ENCODE measurements at regions not wholly inside any gene's neighbourhood (a gene's known extent, or its start where the extent isn't known, plus 50 kb on each side); places are given as distances from the start of the nearest gene placed in this dataset.

- Histone ChIP-seq H3K27me3 (replicated peaks; ENCODE audit: control insufficient read depth, insufficient read depth, low read length) (no peaks in the 10 kb centered on the region), H3K4me3 (replicated peaks; ENCODE audit: low read depth, low read length) (no peak overlapping the region), H3K36me3 (ENCODE audit: control insufficient read depth, insufficient read depth, low read length) (no peaks in the 10 kb centered on the region; the same call in none of the 2 replicates)
- no peak for TF ChIP-seq CTCF (IDR thresholded peaks at IDR 0.05; ENCODE audit: insufficient read depth, low read length, poor library complexity, severe bottlenecking)
- no peak for DNase-seq (ENCODE audit: extremely low read depth, insufficient read length)
Measured at GRCh38 chr15:25051399-25052154, 96.8 kb downstream of the SNRPN start.

- no peak for DNase-seq (ENCODE audit: extremely low read depth, insufficient read length)
Measured at GRCh38 chr15:25052191-25052999, 97.6 kb downstream of the SNRPN start.

GRCh38 chr15:25053000-25053815 lies 98.4 kb downstream of the SNRPN start:
- no peak for DNase-seq (ENCODE audit: extremely low read depth, insufficient read length)
- peaks cover under 1% of the 10 kb centered on the region for H3K36me3 ChIP-seq (ENCODE audit: control insufficient read depth, insufficient read depth, low read length)
- no peak for TF ChIP-seq CTCF (IDR thresholded peaks at IDR 0.05; ENCODE audit: insufficient read depth, low read length, poor library complexity, severe bottlenecking)
- no peak overlapping the region for H3K4me3 ChIP-seq (replicated peaks; ENCODE audit: low read depth, low read length)
- H3K27me3 ChIP-seq (replicated peaks; ENCODE audit: control insufficient read depth, insufficient read depth, low read length) = no peaks in the 10 kb centered on the region

More at GRCh38 chr15:25052191-25052999, 97.6 kb downstream of the SNRPN start:
- no peak for TF ChIP-seq CTCF (IDR thresholded peaks at IDR 0.05; ENCODE audit: insufficient read depth, low read length, poor library complexity, severe bottlenecking)
- Histone ChIP-seq H3K36me3 (ENCODE audit: control insufficient read depth, insufficient read depth, low read length) (no peaks in the 10 kb centered on the region; the same call in none of the 2 replicates), H3K4me3 (replicated peaks; ENCODE audit: low read depth, low read length) (no peak overlapping the region), H3K27me3 (replicated peaks; ENCODE audit: control insufficient read depth, insufficient read depth, low read length) (no peaks in the 10 kb centered on the region)

GRCh38 chr15:25054329-25054728 lies 99.5 kb downstream of the SNRPN start:
- H3K4me3 ChIP-seq (replicated peaks; ENCODE audit: low read depth, low read length) = no peak overlapping the region
- TF ChIP-seq CTCF (IDR thresholded peaks at IDR 0.05; ENCODE audit: insufficient read depth, low read length, poor library complexity, severe bottlenecking) = no peak
- peaks cover 1% of the 10 kb centered on the region for H3K36me3 ChIP-seq (ENCODE audit: control insufficient read depth, insufficient read depth, low read length)
- H3K27me3 ChIP-seq (replicated peaks; ENCODE audit: control insufficient read depth, insufficient read depth, low read length) = no peaks in the 10 kb centered on the region
- no peak for DNase-seq (ENCODE audit: extremely low read depth, insufficient read length)

GRCh38 chr15:25054943-25055342 lies 100.2 kb downstream of the SNRPN start:
- Histone ChIP-seq H3K4me3 (replicated peaks; ENCODE audit: low read depth, low read length) (no peak overlapping the region), H3K36me3 (ENCODE audit: control insufficient read depth, insufficient read depth, low read length) (peaks cover 3% of the 10 kb centered on the region), H3K27me3 (replicated peaks; ENCODE audit: control insufficient read depth, insufficient read depth, low read length) (no peaks in the 10 kb centered on the region)
- DNase-seq (ENCODE audit: extremely low read depth, insufficient read length) = no peak
- no peak for TF ChIP-seq CTCF (IDR thresholded peaks at IDR 0.05; ENCODE audit: insufficient read depth, low read length, poor library complexity, severe bottlenecking)

Measured in GM06990 (cell line).